A673 (cell line): ENCODE measurements at regions not wholly inside any gene's neighbourhood (a gene's known extent, or its start where the extent isn't known, plus 50 kb on each side); places are given as distances from the start of the nearest gene placed in this dataset.

Experiments
- EZH2 ChIP-seq: fragments of 200-600 bp; sonication (generic); IDR thresholded peaks from 2 replicates; pipeline ENCODE4 v1.6.1; 2017; ENCODE audit warnings: borderline replicate concordance, low read depth, mild to moderate bottlenecking, mixed read lengths, antibody characterized with exemption, low read length; ENCODE audit not compliant: poor library complexity, severe bottlenecking
- TF ChIP-seq, protein P1 (sequence below): fragments of 300-800, 200-600 bp; sonication (generic); conservative IDR thresholded peaks from 2 replicates; pipeline ENCODE4 v1.5.1; 2017; ENCODE audit warnings: low read depth, mild to moderate bottlenecking, antibody characterized with exemption, low read length, moderate library complexity, mixed read lengths

DNA sequence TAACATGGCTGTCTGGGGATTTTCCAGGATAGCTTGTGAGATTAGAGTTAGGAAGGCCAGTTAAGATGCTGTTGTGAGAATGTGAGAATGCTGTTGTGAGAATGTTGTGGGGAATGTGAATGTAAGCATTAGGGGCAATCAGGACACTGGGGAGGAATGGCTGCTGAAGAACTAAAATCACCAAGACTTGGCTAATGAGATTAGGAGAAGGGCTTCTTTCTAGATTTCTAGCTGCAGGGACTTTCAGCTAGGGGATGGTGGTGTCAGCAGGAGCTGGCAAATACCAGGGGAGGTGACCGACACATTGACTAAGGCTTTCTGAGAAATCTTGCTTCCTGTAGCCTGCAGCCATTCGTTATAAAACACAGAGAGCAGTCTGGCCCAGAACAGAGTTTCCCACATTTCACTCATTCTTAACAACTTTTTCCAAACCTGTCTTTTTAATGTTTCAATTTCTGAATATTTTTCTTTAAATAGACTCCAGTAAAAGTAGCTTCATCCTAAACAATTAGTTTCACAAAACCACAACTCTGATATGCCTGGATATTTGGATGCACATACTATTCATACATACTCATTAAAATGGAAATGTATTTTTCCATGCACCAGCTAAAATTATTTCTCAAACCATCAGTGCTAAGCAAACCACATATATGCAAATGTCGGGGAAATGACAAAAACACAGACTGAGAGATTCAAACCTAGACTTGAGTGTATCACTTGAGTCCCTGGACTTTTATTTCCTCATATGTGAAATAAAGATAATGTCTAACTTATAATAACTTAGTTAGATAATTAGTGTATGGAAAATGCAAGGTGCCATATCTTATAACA, 89.3 kb upstream of the TNC start:
- TF ChIP-seq, protein P1, sequence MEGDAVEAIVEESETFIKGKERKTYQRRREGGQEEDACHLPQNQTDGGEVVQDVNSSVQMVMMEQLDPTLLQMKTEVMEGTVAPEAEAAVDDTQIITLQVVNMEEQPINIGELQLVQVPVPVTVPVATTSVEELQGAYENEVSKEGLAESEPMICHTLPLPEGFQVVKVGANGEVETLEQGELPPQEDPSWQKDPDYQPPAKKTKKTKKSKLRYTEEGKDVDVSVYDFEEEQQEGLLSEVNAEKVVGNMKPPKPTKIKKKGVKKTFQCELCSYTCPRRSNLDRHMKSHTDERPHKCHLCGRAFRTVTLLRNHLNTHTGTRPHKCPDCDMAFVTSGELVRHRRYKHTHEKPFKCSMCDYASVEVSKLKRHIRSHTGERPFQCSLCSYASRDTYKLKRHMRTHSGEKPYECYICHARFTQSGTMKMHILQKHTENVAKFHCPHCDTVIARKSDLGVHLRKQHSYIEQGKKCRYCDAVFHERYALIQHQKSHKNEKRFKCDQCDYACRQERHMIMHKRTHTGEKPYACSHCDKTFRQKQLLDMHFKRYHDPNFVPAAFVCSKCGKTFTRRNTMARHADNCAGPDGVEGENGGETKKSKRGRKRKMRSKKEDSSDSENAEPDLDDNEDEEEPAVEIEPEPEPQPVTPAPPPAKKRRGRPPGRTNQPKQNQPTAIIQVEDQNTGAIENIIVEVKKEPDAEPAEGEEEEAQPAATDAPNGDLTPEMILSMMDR: no peak
- no peak for TF ChIP-seq EZH2
